M059J (cell line): ENCODE measurements at regions not wholly inside any gene's neighbourhood (a gene's known extent, or its start where the extent isn't known, plus 50 kb on each side); places are given as distances from the start of the nearest gene placed in this dataset.
"Not testable (repeated sequence)": the region's sequence is repeated elsewhere in the genome, so short reads cannot be mapped to it uniquely, and the experiment has no call there.

Experiments
- DNase-seq: peaks from one replicate; pipeline ENCODE4 v3.0.0-alpha.2; 2012; ENCODE audit warnings: low read depth

DNA sequence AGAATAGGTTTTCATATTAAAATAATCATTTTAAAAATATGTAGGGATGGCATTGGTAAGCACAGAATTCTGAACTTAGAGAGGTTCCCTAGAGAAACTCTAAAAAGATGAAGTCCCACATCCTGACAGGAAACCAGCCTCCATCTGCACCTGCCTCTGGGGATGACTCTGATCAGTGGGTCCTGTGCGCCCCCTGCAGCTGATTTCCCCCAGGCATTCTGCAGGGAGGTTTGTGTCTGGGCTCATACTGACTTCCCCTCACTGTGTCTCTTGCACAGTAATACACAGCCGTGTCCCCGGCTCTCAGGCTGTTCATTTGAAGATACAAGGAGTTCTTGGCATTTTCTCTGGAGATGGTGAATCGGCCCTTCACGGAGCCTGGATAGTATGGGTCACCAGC, 602.9 kb downstream of the TMEM121 start:
- DNase-seq: no peak

DNA sequence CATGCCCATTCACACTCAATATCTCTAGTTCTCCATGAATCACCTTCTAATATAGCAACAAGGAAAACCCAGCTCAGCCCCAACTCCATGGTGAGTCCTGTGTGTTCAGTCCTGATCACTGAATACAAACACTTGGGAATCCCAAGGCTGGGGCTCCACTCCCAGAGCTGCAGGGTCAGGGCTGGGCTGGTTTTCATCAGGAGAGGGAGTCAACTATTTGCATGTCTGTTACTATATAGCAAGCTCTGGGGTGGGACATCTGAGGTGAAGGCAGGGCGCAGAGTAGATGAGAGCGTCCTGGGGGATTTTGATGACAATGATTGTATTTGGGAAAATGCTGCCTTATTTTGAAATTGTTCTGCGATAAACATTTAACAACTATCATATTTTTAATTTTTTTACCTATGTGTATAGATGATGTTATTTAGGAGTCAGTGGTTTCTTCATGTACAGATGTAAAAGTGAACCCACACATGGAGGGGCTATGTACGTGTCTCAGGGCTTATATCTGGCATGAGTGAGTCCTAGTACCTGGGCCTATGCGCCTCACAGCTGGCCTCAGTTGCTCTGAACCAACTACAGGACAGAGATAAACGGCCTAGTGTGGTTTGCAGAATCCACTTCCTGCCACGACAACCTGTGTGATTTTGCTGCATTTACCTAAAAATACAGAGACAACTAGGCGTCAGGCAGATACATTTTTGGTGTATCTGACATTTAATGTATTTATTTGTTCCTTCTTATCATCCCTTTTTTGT, 603.7 kb downstream of the TMEM121 start:
- not testable (repeated sequence) for DNase-seq

DNA sequence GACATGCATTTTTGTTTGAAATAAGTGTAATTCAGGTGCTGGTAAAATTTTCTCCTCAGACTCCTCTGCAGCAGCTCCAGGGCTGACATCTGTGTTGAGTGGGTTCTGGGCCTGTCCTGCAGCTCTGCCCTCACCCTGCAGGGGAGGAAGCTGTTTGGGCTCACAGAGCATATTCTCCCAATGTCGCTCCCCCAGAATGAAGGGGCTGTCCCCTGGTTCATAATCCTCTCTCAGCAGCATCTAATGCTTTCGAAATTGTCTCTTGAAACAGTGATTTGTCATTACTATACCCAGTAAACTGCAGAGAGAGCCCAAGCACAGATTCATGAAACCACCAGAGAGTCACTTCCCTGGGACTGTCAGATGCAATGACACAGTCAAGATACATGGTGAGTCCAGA, 606.7 kb downstream of the TMEM121 start:
- not testable (repeated sequence) for DNase-seq

DNA sequence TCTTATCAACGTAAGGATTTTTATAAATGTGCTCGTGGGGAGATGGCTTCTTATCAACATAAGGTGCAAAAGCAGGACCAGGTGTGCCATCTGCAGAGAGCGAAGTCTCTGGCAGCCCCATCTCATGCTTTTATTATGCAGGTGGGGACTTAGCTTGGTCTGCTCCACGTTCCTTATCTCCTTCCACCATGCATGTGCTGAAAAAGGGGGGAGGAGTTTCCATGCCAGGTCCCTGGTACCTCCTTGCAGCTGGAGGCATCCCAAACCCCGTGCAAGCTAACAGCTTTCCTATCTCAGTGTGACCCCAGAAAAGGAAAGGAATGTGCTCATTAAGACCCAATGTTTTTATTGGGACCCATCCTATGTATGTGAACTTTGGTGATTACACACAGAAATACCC, 608.5 kb downstream of the TMEM121 start:
- DNase-seq: no peak

DNA sequence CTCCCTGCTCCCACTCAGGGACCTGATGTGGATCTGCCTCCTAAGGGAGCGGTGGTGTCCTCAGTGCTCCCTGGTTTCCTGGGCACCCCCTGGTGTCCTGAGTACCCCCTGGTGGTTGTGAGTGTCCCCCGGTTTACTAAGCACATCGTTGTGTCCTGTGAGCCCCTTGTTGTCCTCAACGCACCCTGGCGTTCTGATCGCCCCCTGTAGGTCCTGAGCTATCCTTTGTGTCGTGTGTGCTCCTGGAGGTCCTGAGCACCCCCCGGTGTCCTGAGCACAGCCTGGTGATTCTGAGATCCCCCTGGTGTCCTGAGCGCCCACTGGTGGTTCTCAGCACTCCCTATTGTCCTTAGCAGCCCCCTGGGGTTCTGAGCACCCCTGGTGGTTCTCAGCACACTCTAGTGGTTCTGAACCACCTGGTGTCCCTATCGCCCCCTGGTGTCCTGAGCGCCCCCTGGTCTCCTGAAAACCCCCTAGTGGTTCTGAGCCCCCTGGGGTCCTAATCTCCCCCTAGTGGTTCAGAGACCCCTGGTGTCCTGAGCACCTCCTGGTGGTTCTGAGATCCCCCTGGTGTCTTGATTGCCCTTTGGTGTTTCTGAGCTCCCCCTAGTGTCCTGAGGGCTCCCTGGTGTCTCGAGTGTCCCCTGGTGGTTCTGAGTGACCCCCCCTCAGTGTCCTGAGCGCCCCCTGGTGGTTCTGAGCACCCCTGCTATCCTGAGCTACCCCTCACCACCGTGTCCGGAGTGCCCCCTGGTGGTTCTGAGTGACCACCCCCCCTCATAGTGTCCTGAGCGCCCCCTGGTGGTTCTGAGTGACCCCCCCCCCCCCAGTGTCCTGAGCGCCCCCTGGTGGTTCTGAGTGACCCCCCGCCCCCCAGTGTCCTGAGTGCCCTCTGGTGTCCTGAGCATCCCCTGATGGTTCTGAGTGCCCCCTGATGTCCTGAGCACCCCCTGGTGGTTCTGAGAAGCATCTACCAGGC, 615.1 kb downstream of the TMEM121 start:
- no peak for DNase-seq

DNA sequence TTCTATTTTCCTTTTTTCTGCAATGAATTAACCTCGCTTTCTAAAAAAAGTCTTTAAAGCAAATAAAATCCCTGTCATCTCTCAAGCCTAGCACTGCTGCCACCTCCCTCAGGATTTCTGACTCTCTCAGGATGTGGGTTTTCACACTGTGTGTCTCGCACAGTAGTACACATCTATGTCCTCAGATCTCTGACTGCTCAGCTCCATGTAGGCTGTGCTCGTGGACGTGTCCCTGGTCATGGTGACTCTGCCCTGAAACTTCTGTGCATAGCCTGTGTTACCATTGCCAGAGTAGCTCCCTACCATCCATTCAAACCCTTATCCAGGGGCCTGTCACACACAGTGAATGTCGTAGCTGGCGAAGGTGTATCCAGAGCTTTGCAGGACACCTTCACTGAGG, 619.3 kb downstream of the TMEM121 start:
- DNase-seq: not testable (repeated sequence)

DNA sequence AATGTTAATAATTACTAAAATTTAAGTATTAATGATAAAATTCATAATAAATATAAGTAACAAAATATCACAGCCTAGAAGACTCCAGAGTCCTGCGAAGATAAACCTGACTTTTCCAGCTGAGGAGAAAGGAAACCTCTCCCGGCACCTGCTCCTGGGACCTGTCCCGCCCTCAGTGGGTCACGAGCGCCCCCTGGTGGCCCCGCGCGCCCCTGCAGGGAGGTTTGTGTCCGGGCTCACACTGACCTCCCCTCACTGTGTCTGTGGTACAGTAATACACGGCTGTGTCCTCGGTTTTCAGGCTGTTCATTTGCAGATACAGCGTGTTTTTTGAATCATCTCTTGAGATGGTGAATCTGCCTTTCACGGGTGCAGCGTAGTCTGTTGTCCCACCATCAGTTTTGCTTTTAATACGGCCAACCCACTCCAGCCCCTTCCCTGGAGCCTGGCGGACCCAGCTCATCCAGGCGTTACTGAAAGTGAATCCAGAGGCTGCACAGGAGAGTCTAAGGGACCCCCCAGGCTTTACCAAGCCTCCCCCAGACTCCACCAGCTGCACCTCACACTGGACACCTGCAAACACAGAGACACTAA, 627.1 kb downstream of the TMEM121 start:
- DNase-seq: peak; percentile 32

DNA sequence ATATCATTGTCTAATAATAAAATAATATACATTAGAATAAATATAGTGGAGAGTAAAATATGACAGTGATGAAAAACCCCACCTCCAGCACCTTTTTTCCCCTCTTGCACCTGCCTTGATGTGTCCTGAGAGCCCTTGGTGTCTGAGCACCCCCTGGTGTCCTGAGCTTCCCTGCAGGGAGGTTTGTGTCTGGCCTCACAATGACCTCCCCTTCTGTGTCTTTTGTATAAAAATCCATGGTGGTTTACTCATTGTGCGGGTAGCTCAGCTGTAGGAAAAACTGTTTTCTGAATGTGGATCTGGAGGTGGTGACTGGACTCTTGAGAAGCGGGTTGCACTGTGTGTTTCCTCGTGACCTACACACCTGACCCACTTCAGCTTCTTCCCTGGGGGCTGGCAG, 636.9 kb downstream of the TMEM121 start:
- DNase-seq: no peak

DNA sequence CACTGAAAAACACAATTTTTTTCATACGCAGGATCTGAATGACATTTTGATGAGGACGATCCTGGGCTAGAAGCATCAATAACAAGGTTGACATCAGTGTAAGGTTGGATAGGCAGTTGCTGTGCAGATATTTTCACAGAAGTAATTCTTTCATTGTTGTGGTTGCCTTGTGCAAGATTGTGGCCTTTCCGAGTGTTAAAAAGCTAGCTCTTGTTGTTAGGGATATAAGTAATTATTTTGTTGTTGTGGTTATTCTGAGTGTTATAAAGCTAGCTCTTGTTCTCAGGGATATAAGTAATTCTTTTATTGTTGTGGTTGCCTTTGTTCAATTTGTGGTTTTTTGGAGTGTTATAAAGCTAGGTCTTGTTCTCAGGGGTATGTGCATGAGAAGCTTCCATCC, 637.4 kb downstream of the TMEM121 start:
- DNase-seq: not testable (repeated sequence)

DNA sequence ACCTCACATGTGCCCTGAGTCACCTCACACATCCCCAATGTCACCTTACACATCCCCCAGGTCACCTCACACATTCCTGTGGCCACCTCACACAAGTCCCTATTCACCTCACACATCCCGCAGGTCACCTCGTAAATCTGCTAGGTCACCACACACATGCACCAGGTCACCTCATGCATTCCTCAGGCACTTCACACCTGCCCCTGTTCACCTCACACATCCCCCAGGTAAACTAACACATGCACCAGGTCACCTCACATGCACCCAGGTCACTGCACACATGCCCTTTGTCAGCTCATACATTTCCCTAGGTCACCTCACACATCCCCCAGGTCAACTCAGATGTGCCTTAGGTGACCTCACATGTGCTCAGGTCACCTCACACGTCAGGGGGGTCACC, 639.8 kb downstream of the TMEM121 start:
- no peak for DNase-seq

DNA sequence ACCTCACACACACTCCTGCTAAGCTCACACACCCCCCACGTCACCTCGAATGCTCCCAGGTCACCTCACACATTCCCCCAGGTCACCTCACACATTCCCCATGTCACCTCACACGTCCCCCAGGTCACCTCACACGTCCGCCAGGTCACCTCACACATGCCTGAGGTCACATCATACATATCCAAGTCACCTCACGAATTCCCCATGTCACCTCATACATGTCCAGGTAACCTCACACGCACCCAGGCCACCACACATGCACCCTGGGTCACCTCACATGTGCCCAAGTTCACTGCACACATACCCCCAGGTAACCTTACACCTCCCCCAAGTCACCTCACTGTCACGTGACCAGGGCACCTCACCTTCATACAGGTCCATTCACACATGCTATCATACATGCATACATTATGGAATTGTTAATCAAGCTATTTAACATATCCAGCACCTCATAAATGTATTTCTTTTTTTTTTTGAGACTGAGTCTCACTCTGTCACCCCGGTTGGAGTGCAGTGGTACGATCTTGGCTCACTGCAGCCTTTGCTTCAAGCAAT, 640.3 kb downstream of the TMEM121 start:
- no peak for DNase-seq

DNA sequence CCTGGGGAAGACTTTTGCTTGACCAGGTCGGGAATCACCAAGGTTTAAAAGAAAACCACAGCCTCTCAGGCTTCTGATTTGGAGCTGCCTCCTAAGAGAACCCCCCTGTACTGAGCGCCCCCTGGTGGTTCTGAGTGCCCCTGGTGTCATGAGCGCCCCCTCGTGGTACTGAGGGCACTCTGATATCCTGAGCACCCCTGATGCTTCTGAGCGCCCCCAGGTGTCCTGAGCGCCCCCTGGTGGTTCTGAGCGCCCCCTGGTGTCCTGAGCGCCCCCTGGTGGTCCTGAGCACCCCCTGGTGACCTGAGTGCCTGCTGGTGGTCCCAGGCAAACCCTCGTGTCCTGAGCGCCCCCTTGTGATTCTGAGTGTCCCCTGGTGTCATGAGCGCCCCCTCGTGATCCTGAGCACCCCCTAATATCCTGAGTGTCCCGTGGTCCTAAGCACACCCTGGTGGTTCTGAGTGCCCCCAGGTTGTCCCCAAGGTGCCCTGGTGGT, 643.8 kb downstream of the TMEM121 start:
- DNase-seq: not testable (repeated sequence)

DNA sequence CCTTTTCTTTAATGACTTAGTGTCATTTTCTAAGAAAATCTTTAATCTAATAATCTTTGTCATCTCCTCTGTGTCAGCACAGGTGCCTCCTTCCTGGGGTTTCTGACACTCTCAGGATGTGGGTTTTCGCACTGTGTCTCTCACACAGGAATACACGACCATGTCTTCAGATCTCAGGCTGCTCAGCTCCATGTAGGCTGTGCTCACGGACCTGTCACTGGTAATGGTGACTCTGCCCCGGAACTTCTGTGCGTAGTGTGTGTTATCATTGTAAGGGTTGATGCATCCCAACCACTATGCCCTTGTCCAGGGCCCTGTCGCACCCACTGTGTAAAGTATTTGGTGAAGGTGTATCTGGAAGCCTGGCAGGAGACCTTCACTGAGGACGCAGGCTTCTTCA, 647.8 kb downstream of the TMEM121 start:
- DNase-seq: no peak

DNA sequence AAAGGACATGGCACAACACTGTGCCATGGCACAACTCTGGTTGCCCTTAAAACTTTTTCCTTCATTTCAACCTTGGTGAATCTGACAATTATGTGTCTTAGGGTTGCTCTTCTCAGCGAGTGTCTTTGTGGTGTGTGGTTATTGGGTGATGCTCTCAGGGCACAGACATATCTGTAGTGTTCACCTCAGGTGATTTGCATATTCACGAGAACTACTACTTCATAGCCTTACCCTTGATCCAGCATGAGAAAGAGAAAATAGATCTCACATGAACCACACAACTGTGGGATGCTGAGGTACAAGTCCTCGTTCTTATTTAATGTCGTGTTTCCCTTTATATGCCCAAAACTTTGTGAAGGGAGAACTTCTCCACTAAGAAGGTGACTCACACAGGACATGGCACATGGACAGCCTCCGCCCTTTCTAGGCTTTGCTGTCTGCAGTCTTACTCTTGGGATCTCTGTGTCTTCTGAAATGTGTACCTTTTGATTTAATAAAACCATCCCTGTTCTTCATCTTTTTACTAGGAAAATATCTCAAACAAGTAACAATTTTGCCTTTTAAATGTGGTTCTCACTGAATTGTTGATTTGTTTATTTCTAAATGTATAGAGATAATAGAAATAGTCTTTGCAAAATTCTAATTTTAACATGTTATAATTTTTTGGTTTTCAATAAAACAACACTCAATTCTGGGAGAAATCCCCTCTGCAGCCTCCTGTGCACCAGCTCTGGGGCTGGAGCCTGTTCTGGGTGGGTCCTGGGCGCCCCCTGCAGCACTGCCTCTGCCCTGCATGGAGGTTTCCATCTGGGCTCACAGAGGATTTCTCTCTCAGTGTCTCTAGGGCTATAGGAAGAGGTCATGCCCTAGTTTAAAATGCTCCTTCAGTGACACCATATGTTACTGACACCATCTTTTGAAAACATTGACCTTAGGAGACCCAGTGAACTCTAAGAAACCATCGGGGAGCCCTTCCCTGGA, 651.2 kb downstream of the TMEM121 start:
- not testable (repeated sequence) for DNase-seq

DNA sequence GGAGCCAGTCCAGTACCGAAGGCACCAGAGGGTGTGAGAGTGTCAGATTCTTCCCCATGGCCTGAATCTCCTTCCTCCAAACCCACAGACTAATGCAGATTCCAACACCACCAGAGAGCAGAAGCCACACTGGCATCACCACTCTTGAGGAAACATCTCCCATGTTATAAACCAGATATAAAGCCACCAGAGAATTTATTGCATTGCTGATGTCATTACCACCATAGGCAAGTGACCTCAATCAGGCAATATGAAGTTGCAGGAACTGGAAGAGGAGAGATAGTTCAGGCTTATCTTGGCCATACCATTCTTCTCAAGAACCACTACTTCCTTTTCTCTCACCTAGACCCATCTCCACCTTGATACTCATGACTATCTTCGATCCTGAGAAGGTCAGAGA, 653.4 kb downstream of the TMEM121 start:
- no peak for DNase-seq

DNA sequence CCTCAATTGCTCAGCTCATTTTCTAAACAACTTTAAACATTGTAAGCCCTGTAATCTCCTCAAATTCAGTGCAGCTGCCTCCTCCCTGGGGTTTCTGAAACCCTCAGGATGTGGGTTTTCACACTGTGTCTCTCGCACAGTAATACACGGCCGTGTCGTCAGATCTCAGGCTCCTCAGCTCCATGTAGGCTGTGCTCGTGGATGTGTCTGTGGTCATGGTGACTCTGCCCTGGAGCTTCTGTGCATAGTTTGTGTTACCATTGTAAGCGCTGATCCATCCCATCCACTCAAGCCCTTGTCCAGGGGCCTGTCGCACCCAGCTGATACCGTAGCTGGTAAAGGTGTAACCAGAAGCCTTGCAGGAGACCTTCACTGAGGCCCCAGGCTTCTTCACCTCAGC, 658.4 kb downstream of the TMEM121 start:
- not testable (repeated sequence) for DNase-seq

DNA sequence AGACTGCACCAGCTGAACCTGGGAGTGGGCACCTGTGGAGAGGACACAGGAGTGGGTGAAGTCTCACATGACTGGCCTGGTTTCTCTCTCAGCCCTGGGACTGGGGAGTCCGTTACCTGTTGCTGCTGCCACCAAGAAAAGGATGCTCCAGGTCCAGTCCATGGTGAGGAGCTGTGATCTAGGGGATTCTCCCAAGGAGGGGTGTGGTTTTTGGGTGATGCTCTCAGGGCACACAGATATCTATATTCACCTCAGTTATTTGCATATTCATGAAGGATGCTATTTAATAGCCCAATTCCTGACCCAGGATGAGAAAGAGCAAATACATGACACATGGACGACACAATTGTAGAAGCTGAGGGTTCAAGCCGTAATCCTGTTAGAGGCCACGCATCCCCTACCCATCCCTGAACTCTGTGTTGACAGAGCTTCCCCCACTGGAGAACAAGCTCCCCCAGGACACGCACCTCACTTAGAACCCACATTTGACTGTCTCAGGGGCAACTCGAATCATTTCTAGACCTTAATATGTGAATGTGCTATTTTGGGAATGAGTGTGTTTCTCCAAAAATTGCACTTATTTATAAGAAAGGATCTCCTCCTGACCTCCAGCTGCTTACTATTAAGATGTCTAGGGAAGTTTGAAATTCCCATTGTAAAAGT, 658.9 kb downstream of the TMEM121 start:
- DNase-seq: not testable (repeated sequence)

DNA sequence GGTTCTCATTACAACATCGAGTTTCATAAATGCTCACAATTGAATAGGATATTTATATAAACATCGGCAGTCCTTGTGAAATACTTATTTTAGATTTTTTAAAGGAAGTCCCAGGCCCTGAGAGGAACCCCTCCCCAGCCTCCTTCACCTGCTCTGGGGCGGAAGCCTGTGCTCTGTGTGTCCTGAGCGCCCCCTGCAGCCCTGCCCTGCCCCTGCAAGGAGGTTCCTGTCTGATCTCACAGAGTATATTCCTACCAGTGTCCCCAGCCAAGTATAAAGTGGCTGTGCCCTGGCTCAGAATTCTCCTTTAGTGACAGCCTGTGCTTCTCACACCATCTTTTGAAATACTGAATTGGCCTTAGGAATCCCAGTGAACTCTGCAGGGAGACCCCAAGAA, 659.5 kb downstream of the TMEM121 start:
- DNase-seq: no peak

DNA sequence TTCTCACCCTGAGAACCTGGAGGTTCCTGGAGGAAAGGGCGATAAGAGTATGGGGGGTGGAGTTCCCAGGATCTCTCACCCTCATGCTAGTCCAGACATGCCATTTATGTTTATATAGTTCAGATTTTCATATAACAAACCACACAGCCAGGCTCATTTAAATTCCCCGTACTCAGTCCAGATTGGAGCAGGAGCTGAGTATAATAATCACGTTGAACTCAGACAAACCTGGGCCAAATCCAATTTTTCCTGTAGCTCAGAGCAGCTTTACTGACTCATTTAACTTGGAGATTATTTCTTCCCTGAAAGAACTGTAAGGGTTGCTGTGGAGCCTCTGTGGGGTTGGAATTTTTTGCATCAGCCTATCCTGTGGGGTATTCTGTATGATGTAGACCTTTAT, 660.8 kb downstream of the TMEM121 start:
- no peak for DNase-seq

DNA sequence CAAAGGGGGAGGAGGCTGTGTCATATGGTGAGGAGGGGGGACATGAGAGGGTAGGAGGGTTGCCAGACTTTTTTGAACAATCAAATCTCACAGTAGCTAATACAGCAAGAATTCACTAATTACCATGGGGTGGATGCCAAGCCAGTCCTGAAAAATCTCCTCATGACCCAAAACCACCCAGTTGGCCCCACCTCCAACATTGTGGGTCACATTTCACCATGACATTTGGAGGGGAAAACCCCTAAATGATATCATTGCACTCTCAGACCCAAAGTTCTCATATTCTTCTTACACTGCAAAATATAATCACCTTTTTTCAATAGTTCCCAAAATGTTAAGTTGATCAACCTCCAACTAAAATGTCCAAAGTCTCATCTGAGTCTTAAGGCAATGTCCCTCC, 666.3 kb downstream of the TMEM121 start:
- not testable (repeated sequence) for DNase-seq
